ENCODE measurements at regions not wholly inside any gene's neighbourhood (a gene's known extent, or its start where the extent isn't known, plus 50 kb on each side); places are given as distances from the start of the nearest gene placed in this dataset.

- H3K4me1 ChIP-seq (ENCODE audit: insufficient read depth, low read length): peaks cover 16% of the 10 kb centered on the region
- ChIA-PET CTCF (no interaction called here), POLR2A (ENCODE audit: unreplicated experiment) (no interaction called here)
- no peaks in the 10 kb centered on the region for H3K9me2 ChIP-seq (replicated peaks; ENCODE audit: low read length)
- no peaks in the 10 kb centered on the region for H3K79me2 ChIP-seq (ENCODE audit: low read length)
- no peaks in the 10 kb centered on the region for H4K20me1 ChIP-seq (ENCODE audit: low read length)
- H3K4me3 ChIP-seq (ENCODE audit: low read length): no peak overlapping the region
- no peak overlapping the region for H2AFZ ChIP-seq (ENCODE audit: low read length)
- BruUV-seq (replicated peaks): no TSS peak
- TF ChIP-seq, protein P1, sequence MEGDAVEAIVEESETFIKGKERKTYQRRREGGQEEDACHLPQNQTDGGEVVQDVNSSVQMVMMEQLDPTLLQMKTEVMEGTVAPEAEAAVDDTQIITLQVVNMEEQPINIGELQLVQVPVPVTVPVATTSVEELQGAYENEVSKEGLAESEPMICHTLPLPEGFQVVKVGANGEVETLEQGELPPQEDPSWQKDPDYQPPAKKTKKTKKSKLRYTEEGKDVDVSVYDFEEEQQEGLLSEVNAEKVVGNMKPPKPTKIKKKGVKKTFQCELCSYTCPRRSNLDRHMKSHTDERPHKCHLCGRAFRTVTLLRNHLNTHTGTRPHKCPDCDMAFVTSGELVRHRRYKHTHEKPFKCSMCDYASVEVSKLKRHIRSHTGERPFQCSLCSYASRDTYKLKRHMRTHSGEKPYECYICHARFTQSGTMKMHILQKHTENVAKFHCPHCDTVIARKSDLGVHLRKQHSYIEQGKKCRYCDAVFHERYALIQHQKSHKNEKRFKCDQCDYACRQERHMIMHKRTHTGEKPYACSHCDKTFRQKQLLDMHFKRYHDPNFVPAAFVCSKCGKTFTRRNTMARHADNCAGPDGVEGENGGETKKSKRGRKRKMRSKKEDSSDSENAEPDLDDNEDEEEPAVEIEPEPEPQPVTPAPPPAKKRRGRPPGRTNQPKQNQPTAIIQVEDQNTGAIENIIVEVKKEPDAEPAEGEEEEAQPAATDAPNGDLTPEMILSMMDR (conservative IDR thresholded peaks at IDR 0.05; ENCODE audit: low read depth, low read length): no peak
- no peak for TF ChIP-seq EZH2phosphoT487 (IDR thresholded peaks at IDR 0.05; ENCODE audit: borderline replicate concordance, low read length)
- no peak overlapping the region for H3K9ac ChIP-seq (ENCODE audit: low read length)
- intact Hi-C loops (cut with micrococcal nuclease): no loop called here
- no peaks in the 10 kb centered on the region for H3K27me3 ChIP-seq (ENCODE audit: low read length)
- no peak for ATAC-seq
- no peak for DNase-seq
- H3F3A ChIP-seq (ENCODE audit: low read length, unreplicated experiment): no peaks in the 10 kb centered on the region
- no peaks in the 10 kb centered on the region for H3K9me3 ChIP-seq (ENCODE audit: low read length)
- H3K27ac ChIP-seq (ENCODE audit: low read length): no peak overlapping the region
- H3K36me3 ChIP-seq (ENCODE audit: low read depth, low read length): no peaks in the 10 kb centered on the region
- no peak overlapping the region for H3K4me2 ChIP-seq (ENCODE audit: low read length)
These were observed 687.8 kb downstream of the DIAPH3 start for GRCh38 chr13:59475911-59476310.

GRCh38 chr13:59476366-59476765 is 687.4 kb downstream of the DIAPH3 start:
- H3K36me3 ChIP-seq (ENCODE audit: low read depth, low read length): no peaks in the 10 kb centered on the region
- no TSS peak for BruUV-seq (replicated peaks)
- no peak overlapping the region for H3K27ac ChIP-seq (ENCODE audit: low read length)
- no peaks in the 10 kb centered on the region for H3F3A ChIP-seq (ENCODE audit: low read length, unreplicated experiment)
- DNase-seq (no peak), ATAC-seq (no peak)
- no peak overlapping the region for H3K4me2 ChIP-seq (ENCODE audit: low read length)
- TF ChIP-seq, protein P1 (conservative IDR thresholded peaks at IDR 0.05; ENCODE audit: low read depth, low read length): no peak
- TF ChIP-seq EZH2 (IDR thresholded peaks at IDR 0.05; ENCODE audit: low read length, unreplicated experiment) (no peak), EZH2phosphoT487 (IDR thresholded peaks at IDR 0.05; ENCODE audit: borderline replicate concordance, low read length) (no peak)
- peaks cover 12% of the 10 kb centered on the region for H3K4me1 ChIP-seq (ENCODE audit: insufficient read depth, low read length)
- no peaks in the 10 kb centered on the region for H4K20me1 ChIP-seq (ENCODE audit: low read length)
- H3K27me3 ChIP-seq (ENCODE audit: low read length): no peaks in the 10 kb centered on the region
- H3K9me2 ChIP-seq (replicated peaks; ENCODE audit: low read length): no peaks in the 10 kb centered on the region
- no peak overlapping the region for H3K4me3 ChIP-seq (ENCODE audit: low read length)
- no peak overlapping the region for H2AFZ ChIP-seq (ENCODE audit: low read length)
- intact Hi-C loops (cut with micrococcal nuclease): no loop called here
- no peaks in the 10 kb centered on the region for H3K9me3 ChIP-seq (ENCODE audit: low read length)
- H3K79me2 ChIP-seq (ENCODE audit: low read length): no peaks in the 10 kb centered on the region
- H3K9ac ChIP-seq (ENCODE audit: low read length): no peak overlapping the region
- CTCF ChIA-PET: no interaction called here
- POLR2A ChIA-PET (ENCODE audit: unreplicated experiment): no interaction called here

- TF ChIP-seq, protein P1 (conservative IDR thresholded peaks at IDR 0.05; ENCODE audit: low read depth, low read length): peak; percentile 41; the same call in 1 of the 2 replicates
- TF ChIP-seq EZH2phosphoT487 (IDR thresholded peaks at IDR 0.05; ENCODE audit: borderline replicate concordance, low read length): no peak
- DNase-seq (no peak), ATAC-seq (no peak)
- Histone ChIP-seq H3K9me2 (replicated peaks; ENCODE audit: low read length) (no peaks in the 10 kb centered on the region), H3K4me2 (ENCODE audit: low read length) (no peak overlapping the region), H3K36me3 (ENCODE audit: low read depth, low read length) (no peaks in the 10 kb centered on the region), H3F3A (ENCODE audit: low read length, unreplicated experiment) (no peaks in the 10 kb centered on the region), H4K20me1 (ENCODE audit: low read length) (no peaks in the 10 kb centered on the region), H2AFZ (ENCODE audit: low read length) (no peak overlapping the region), H3K27me3 (ENCODE audit: low read length) (no peaks in the 10 kb centered on the region), H3K79me2 (ENCODE audit: low read length) (no peaks in the 10 kb centered on the region), H3K4me3 (ENCODE audit: low read length) (no peak overlapping the region), H3K4me1 (ENCODE audit: insufficient read depth, low read length) (peaks cover 5% of the 10 kb centered on the region; the same call in 1 of the 2 replicates), H3K27ac (ENCODE audit: low read length) (no peak overlapping the region), H3K9ac (ENCODE audit: low read length) (no peak overlapping the region), H3K9me3 (ENCODE audit: low read length) (no peaks in the 10 kb centered on the region)
- ChIA-PET CTCF (no interaction called here), POLR2A (ENCODE audit: unreplicated experiment) (no interaction called here)
- BruUV-seq (replicated peaks): no TSS peak
- intact Hi-C loops (cut with micrococcal nuclease): no loop called here
These were observed 686.7 kb downstream of the DIAPH3 start for GRCh38 chr13:59477011-59477410.
